Stimulated activated CD4-positive, alpha-beta T cell treated with anti-CD3 and anti-CD28 coated beads, Interleukin-4, amount 100 ng/mL, for 48 hours (primary cell): ENCODE measurements at regions not wholly inside any gene's neighbourhood (a gene's known extent, or its start where the extent isn't known, plus 50 kb on each side); places are given as distances from the start of the nearest gene placed in this dataset.
"Not testable (repeated sequence)": the region's sequence is repeated elsewhere in the genome, so short reads cannot be mapped to it uniquely, and the experiment has no call there.

ENCODE experiments used
- DNase-seq, 2 donors: peaks; one replicate each; pipeline ENCODE4 v3.0.0-alpha.2; 2020; ENCODE audit warnings: low read depth in 2 of 2

DNA sequence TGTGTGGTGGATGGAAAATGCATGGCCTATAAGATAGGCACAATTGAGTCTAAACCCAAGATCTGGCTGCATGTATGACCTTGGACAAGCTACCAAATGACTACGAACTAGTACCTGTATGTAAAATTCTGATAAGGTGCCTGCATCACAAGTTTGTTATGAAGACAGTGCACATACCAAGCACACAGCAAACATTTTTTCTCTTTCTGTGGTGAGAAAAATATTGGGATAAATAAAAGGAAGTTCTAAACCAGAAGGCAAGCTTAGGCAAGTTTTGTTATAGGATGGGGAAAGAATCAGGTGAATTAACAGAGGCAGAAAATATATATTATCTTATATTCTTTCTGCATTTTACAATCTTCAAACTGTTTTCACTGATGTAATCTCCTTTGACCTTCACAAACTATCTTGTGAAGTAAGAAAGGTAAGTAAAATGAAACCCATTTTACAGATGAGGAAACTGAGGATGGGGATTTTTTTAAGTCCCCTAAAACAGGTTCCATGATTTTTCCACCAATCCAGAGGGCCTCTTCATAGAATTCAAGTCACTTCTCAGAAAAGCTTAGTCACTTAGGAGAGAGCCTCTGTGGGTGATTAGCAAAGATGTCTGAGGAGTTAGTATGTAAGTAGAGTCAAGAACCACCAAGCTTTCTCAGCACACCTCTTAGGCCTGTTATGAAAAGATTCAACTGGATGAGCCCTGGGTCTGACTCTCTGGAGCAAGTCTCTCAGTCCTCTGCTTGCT lies 132.0 kb upstream of the RAP1B start:
- no peak for DNase-seq

- DNase-seq = no peak
Measured at GRCh38 chr12:68479261-68479895, 131.3 kb upstream of the RAP1B start.

DNA sequence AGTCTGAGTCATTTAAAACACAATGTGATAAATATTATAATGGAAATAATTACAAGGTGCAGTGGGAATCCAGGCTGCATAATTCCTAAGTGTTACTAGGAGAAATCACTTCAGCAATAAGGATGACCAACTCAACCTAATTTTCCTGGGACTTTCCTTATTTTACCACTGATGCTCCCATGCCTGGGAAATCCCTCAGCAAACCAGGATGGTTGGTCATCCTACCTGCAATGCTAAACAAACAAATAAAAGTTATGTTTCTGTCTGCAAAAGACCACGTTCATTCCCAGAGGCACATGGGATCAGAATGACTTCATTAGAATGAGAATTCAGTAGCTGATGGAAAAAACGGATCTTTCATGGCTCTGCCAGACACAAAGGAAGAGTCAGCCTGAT lies 130.8 kb upstream of the RAP1B start:
- DNase-seq = no peak

- no peak for DNase-seq
Measured at GRCh38 chr12:68480526-68480925, 130.2 kb upstream of the RAP1B start.

DNA sequence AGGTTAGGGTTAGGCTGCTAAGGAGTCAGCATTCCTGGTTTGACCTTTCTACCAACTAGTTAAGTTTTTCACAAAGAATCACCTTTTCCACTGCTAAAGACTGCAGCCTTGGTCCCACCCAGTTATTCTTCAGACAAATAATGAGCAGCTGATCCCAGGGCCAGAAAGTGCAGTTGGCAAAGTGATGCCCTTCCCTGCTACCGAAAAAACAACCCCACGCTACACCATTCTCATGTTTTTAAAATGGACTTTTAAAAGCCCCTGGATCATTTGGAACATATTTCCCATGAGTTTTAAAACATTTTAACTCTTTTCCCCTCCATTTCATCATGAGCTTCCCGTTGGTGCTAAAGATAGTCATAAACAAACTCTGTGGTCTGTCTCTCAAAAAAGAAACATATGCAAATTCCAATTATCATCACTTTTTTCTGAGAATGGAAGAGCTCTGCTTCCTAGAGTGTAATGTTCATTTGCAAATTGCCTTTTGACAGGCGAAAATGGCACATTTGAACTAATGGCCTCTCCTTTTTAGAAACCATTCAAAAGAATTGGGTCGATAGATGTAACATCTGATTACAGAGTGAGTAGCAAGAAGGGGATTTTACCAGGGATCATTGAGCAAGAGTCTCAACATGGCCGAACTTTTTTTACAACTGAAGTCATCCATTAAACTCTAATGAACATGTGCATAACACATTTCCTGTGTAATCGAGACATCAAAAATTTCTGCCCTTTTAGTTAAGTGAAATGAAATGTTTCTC lies 129.3 kb upstream of the RAP1B start:
- DNase-seq = no peak

GRCh38 chr12:68482014-68482413 lies 128.7 kb upstream of the RAP1B start:
- DNase-seq = no peak

- DNase-seq = no peak
Measured at GRCh38 chr12:68482660-68483059, 128.0 kb upstream of the RAP1B start.

DNA sequence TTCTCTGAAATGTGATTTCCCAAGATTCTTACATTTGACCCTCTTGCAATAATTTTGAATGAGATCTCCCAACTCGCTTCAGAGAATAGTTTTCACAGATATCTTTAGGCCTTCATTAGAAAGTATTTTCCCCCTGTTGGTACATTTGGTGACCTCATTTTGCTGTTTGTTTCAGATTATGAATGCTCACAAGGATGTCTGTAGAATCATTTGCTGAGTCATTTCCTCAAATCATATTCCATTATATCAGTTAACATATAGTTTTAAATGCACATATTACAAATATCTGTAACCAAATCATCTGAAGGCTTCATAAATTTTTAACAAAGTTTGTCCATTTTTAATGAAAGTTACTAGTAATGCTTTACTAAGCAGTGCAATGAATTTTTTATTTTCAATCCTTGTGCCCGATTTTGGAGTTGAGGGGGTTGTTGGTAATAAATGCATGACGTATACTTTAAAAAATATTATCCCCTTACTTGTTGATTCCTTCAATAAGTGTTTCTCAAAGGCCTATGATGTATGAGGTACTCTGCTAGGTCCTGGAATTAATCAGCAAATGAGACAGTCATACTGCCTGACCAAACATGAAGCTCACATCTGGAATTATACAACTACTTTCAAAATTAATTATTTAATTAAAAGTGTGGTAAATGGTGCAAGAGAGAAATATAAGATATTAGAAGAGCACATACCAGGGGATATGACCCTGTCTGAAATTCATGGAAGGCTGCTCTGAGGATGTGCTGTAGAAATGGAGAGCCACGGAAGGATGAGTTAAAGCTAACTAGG lies 126.9 kb upstream of the RAP1B start:
- no peak for DNase-seq

GRCh38 chr12:68484578-68484977 lies 126.1 kb upstream of the RAP1B start:
- DNase-seq = not testable (repeated sequence)

DNA sequence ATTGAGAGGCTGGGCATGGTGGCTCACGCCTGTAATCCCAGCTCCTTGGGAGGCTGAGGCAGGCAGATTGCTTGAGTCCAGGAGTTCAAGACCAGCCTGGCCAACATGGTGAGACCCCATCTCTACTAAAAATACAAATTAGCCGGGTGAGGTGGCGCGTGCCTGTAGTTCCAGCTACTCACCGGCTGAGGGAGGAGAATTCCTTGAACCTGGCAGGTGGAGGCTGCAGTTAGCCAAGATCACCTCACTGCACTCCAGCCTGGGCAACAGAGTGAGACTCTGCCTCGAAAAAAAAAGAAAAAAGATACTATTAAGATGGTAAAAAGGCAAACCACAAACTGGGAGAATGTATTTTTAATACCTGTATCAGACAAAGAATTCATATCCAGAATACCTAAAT lies 124.2 kb upstream of the RAP1B start:
- not testable (repeated sequence) for DNase-seq

- DNase-seq = no peak
Measured at GRCh38 chr12:68487721-68488309, 122.9 kb upstream of the RAP1B start.

- DNase-seq = no peak
Measured at GRCh38 chr12:68489273-68489672, 121.4 kb upstream of the RAP1B start.

DNA sequence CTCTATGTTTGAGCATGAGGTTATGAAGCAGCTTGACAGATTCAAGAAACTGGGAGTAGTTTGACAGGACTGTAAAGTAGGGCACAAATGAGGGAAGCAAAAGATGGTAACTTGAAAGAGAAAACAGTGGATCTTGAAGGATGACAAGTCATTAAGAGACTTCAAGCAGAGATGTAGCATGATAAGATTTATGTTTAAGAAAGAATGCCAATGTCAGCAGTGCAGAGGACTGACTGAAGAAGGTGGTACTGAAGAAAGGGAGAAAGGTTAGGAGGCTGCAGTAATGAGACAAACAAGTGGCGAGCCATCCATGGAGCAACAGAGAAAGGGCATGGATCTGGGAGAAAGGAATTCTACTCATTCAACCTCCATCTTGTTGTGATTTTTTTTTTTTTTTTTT lies 120.2 kb upstream of the RAP1B start:
- DNase-seq = no peak

GRCh38 chr12:68491204-68491960 lies 119.3 kb upstream of the RAP1B start:
- no peak for DNase-seq

DNA sequence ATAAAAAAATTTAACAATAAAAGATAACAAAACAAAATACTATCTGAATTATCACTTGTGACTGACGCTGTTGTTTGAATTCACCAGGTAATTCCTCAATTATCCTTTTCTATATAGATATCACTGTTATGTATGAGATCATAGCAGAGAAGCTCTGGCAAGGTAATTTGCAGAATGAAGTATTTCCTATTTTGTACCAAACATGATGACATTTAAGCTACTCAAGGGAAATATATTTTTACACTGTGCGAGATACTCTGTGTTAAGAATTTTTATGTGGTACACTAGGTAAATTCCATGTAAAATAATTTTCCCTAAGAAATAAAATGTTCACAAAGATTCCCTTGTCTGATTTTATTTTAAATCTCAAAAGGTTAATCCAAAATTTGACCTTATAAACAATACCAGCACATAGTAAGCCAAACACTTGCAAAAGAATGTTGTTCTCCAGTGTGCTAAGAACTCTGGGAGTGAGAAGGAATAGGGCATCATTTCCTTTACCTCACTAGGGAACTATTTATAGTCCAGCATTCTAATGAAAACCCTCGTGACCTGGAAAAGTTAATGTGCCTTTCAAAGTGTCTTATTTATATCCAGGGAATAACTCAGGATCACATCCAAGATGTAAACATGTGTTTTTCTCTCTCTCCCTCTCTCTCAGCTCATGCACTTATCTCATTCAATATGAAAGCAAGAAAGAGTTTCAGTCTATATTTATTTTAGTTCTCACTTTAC lies 115.2 kb upstream of the RAP1B start:
- no peak for DNase-seq

DNA sequence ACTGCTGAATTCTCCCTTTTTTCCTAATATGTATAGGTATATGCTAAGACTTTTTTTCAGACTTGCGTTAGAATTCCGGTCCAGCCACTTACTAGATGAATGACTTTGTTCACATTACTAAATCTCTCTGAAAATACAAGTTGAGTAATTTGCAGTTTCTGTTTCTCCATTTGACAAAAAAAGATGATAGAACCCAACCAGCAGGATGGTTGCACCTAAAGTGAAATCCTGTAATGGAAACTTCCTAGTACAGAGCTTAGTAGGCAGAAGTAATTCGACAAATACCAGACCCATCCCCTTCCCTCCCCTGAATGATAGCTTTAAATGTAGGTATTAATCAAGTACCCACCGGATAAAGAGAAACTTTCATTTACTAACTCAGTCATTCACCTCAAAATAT lies 113.6 kb upstream of the RAP1B start:
- DNase-seq = no peak

DNA sequence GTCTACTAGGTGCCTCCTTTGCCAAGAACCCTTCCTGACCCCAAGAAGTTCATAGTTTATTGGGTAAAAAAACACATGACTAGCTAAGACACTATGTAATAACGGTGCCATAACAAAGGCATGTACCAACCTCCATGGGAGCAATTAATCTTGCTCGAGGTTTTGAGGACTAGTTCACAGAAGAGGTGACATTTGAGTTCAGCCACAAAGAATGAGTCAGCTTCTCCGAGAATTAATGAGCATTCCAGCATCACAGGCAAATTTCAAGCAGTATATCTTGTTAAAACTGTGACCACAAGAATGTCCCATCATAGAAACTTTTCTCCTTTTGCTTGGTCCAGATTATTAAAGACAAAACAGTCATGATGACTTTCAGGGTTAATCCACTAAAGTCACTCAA lies 113.0 kb upstream of the RAP1B start:
- no peak for DNase-seq

DNA sequence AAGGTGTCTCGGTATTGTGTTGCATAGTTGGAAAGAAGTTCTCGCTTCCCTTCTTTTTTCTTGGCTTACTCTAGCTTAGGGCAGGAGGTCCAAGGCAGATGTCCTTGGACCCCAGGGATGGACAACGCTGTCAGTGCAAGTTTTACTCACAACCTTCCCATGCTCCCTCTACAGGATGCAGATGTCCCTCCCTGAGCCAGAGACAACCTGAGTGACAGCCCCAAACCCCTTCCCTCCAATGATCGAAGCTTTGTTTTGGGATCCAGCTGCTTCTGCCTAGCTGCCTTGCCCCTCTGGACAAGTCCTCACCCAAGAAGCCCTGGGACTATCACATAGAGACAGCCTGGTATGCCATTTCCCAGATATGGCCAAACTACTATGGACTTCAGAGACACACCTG lies 112.0 kb upstream of the RAP1B start:
- no peak for DNase-seq

- DNase-seq = no peak
Measured at GRCh38 chr12:68499616-68500015, 111.1 kb upstream of the RAP1B start.

DNA sequence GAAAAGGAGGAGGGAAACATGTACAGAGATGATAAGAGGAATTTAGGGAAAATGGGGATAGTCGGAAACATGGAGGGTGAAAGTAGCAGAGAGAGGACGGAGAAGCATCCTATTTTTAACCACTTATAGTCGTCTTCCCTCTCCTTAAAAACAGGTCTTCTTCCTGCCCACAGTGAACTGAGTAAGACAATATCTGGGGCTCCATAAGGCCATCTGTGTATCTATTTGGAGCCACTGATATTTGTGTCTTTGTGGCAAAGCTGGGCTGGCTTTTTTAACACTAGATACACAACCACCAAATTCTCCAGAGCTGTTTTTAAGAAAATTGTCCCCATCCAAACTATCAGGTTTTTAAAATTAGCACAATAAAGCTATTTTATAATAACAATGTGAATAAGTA lies 109.5 kb upstream of the RAP1B start:
- DNase-seq = no peak
